ENCODE measurements at regions not wholly inside any gene's neighbourhood (a gene's known extent, or its start where the extent isn't known, plus 50 kb on each side); places are given as distances from the start of the nearest gene placed in this dataset.
A peak's percentile ranks its signal among the peaks of the same experiment; 100 is the strongest.

DNA sequence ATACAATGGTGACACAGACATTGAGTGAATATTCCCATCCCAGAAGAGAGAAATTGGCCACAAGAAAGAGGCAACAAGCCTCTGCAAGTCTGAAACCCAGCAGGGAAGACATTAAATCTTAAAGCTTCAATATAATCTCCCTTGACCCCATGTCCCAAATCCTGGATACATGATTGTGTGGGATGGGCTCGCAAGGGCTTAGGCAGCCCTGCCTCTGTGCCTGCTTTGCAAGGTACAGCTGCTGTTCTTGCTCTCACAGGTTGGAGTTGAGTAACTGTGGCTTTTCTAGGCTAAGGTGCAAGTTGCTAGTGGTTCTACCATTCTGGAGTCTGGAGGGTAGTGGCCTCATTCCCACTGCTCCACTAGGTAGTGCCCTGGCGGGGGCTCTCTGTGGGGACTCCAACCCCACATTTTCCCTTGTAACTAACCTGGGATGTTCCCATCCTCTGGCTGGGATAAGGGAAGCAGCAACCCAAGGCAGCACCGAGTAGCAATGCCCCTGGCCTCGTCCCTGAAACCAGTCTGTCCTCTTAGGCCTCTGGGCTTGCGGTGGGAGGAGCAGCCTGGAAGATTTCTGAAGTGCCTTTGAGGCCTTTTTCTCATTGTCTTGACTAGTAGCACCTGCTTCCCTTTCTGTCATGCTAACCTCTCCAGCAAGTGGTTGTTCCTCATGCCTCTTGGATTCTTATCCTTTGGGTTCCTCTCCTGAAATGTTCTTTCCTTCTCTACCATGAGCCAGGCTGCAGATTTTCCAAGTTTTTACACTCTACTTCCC lies 90.0 kb downstream of the FAM174B start:
- DNase-seq: no peak

DNA sequence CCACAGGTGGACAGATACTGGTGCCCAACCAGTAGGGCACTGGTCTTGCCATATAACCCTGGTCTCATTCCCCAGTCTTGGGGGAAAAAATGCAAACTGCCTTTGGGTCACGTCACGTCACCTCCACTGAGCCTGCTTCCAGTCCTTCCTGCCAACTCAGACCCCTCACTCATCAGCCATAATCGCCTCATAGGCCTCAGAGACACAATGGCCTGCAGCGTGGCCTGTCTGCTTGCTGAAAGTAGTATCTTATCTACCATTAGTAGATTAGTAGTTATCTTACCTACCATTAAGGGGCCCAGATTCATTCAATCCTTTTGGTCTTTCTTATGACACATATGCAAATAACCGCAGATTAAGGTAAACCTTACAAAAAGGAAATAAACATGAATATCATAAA lies 93.8 kb downstream of the FAM174B start:
- DNase-seq: no peak

DNA sequence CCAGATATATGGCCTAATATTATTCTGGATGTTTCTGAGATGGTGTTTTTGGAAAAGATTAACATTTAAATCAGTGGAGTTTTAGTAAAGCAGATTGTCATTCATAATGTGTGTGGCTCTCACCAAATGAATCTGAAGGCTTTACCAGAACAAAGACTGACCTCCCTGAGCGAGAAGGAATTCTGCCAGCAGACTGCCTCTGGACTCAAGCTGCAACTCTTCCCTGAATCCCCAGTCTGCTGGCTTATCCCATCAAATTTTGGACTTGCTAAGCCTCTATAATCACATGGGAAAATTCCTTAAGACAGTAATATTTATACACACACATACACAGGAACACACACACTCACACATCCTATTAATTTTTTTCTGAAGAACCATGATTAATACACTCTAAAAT lies 102.3 kb downstream of the FAM174B start:
- no peak for DNase-seq

GRCh38 chr15:92545996-92546395 lies 109.6 kb downstream of the FAM174B start:
- DNase-seq: no peak

DNA sequence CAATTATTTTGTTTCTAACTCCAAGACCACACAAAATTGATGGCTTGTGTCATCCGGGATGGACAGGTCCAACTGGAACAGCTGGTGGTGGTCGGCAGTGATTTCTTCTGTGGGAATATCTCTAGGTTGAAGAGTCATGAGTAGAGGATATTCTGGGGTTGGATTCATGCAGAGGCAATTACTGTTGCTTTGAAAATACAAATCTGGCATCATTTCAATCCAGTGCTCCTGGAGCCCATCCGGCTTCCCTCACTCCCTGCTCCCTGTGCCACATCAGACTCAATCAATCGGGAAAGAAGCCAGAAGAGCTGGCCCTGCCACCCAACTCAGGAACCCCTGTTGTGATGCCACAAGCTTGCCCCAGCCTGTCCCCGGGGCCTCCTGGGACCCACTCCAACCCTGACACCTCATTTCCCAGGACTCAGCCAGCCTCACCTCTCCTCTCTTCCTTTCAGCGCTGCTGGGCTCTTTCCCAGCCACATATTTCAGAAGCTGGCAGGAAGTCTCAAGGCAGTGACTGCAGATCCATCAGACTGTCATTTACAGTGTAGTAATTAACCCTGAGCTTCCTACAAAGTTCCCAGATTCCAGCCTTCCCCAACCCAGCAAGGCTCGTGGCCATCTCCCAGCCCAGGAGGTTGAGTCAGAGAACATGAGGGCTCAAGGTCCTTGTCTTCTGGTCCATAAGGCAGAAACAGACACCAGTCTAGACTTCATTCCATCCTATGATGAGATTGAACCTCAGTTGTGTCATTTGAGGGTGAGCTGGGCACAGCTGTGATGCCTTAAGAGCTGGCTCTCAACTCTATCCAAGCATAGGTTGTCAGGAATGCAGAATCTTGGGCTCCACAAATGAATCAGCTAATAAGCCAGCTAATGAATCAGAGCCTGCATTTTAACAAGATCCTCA lies 114.0 kb downstream of the FAM174B start:
- no peak for DNase-seq

DNA sequence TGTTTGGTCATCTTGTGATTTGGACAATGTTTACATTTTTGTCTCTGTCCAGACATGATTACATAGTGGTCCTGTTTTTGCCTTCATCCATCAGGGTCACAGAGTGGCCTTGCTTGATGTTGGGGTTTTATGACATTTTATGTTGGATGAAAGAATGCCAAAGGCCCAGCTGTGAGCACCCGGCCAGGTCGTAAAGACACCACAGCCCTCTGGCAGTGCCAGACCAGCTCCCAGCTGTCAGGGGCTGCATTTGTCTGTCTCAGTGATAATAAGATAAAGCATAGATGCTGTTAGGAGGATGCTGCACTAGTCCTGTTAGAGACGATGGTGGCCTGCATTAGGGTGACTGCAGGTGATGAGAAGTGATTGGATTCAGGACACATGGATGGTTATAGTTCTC lies 117.5 kb downstream of the FAM174B start:
- DNase-seq: no peak

DNA sequence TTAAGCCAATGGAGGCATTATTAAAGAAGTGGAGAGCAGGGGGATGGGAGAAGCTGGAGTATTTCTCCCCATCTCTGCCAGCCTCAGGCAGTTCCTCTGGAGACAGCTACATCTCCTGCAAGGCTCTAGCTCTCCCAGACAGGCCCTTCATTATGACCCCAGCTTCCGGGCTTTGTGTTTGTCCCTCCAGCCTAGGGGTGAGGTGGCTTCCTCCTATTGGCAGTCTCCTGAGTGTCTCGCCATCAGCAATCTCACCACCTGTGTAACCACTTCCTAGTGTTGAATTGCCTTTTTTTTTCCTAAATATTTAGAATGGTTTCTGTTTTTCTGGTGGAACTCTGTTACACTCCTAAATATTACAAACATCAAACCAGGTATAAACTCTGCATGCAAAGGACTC lies 122.3 kb downstream of the FAM174B start:
- DNase-seq: no peak

DNA sequence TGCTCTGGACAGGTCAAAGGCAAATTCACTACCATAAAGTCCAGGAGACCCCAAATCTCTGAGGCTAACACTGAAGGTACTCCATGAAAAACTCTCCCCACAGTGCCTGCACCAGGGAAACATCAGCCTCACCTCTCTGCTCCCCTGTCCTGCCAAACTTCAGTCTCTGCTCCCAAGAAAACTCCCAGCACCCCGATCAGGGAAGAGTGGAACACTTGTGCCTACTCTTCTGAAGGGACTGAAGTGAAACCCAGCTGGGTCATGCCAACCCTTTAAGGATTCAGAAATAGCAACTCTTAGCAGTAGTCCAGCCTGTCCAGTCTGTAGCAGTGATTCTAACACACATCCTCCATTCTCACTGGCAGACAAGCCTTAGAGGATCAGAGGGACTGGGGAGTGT lies 124.2 kb downstream of the FAM174B start:
- DNase-seq: no peak

GRCh38 chr15:92528736-92529135 lies 126.8 kb downstream of the FAM174B start:
- no peak for DNase-seq

GRCh38 chr15:92527197-92527596 lies 128.4 kb downstream of the FAM174B start:
- no peak for DNase-seq

DNA sequence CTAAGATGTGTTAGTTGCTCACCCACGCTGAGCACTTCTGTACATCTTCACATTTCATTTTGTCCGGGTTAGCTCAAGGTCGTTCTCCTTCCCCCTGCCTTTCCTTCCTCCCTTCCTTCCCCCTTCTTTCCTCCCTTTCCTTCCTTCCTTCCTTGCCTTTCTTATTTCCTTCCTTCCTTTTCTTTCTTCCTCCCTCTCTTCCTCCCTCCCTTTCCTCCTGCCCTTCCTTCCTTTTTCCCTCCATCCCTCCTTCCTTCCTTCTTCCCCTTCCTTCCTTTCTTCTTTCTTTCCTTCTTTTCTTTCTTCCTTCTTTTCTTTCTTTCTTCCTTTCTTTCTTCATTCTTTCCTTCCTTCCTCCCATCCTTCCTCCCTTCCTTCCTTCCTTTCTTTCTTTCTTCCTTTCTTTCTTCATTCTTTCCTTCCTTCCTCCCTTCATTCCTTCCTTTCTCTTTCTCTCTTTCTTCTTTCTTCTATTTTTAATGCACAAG lies 129.8 kb downstream of the FAM174B start:
- DNase-seq: no peak

DNA sequence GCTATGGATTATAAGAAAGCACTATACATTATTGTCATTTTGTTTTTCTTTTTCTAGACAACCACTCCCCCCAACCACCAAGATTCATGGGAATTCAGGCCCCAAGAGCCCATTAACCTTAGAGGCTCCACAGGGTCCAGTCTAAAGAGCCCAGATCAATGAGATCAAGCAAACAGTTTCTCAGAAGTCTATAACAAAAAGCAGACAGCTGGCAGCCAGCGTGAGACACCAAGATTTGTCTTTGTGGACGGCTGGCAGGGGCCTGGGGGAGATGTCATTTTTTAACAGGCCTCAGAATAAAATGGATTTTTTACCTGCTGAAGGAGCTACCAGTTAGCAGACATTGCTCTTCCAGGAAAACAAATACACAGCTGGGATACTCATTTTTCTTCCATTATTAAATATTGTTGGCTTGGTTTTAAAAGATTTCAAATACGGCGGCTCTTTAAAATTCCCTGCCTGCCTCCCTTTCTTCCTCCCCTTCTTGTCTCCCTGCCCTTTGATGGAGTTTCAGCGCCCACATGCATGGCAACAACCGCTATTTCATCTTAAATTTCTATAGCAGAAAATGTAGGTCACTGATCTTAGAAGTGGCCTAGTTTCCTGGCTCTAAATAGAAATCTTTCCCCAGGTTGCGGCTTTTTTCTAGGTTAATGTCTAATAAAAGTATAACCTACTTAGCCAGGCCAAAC lies 130.6 kb downstream of the FAM174B start:
- no peak for DNase-seq

GRCh38 chr15:92524161-92524560 lies 130.5 kb downstream of the ST8SIA2 start:
- no peak for DNase-seq

GRCh38 chr15:92523176-92523575 lies 129.5 kb downstream of the ST8SIA2 start:
- no peak for DNase-seq

DNA sequence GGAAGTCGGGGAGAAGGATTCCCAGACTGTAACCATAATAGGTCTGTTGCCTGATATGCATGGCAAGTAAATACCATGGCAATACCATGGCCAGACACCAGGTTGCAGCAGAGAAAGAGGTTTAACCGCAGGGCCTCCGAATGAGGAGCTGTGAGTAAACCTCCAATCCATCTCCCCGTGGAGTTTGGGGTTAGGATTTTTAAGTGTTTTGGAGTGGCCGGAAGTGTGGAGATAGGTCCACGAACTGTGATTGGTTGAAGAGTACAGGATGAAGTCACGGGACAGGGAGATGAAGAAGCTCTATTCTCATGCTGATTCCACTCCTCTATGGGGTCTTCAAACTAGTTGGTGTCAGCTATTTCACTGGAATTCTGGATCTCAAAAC lies 127.9 kb downstream of the ST8SIA2 start:
- peak; percentile 38 for DNase-seq

DNA sequence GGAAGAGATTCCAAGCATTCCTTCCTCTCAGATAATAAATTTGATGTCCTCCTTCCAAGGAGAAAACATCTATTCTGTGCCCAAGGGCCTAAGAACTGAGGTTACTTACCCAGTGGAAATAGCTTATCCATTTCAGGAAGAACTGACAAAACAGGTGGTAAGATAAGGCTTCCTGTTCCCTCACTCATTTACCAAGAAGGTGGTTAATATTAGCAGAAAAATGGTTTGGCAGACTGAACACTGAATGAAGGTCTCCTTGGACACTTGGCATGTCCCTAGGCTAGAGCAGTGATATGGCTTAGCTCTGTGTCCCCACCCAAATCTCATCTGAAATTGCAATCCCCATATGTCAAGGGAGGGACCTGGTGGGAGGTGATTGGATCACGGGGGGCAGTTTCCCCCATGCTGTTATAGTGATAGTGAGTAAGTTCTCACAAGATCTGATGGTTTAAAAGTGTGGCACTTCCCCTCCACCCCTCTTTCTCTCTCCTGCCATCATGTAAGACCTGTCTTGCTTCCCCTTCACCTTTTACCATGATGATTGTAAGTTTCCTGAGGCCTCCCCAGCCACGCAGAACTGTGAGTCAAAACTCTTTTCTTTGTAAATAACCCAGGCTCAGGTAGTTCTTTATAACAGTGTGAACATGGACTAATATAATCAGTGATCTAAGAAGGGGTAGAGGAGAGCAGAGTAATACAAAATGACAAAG lies 127.4 kb downstream of the ST8SIA2 start:
- no peak for DNase-seq

DNA sequence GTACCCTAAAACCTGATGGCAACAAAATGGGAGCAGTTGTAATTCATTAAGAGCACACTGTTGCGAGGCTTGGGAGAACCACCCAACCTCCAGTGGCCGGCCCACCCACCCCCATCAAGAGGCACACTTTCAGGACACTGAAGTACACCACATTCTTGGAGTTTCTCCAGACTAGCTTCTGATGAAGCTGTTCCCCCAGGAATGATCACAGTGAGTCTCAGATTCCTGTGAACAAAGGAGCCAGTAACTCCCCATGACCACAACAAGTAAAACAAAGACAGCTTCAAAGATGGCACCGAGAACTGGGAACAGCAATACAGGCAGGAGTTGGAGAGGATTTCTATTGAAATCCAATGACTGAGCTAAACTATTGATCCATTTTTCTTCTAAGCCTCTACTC lies 126.0 kb downstream of the ST8SIA2 start:
- no peak for DNase-seq

Data from NCI-H748 treated with DMSO at 0.1 percent for 48 hours (cell line).